ENCODE measurements at regions not wholly inside any gene's neighbourhood (a gene's known extent, or its start where the extent isn't known, plus 50 kb on each side); places are given as distances from the start of the nearest gene placed in this dataset.

- Histone ChIP-seq H3K36me3 (ENCODE audit: insufficient read depth, low read length) (no peaks in the 10 kb centered on the region), H3K4me3 (ENCODE audit: low read length) (no peak overlapping the region), H3K9me3 (replicated peaks; ENCODE audit: low read length) (peaks cover 4% of the 10 kb centered on the region), H3K4me2 (ENCODE audit: low read length) (no peak overlapping the region), H3K4me1 (ENCODE audit: control insufficient read depth, insufficient read depth, low read length) (no peaks in the 10 kb centered on the region), H3K9ac (ENCODE audit: low read depth, low read length) (no peak overlapping the region), H3K27me3 (ENCODE audit: control insufficient read depth, insufficient read depth, low read length) (no peaks in the 10 kb centered on the region)
These were observed 770.2 kb downstream of the BCL11B start for GRCh38 chr14:98501836-98502235.

DNA sequence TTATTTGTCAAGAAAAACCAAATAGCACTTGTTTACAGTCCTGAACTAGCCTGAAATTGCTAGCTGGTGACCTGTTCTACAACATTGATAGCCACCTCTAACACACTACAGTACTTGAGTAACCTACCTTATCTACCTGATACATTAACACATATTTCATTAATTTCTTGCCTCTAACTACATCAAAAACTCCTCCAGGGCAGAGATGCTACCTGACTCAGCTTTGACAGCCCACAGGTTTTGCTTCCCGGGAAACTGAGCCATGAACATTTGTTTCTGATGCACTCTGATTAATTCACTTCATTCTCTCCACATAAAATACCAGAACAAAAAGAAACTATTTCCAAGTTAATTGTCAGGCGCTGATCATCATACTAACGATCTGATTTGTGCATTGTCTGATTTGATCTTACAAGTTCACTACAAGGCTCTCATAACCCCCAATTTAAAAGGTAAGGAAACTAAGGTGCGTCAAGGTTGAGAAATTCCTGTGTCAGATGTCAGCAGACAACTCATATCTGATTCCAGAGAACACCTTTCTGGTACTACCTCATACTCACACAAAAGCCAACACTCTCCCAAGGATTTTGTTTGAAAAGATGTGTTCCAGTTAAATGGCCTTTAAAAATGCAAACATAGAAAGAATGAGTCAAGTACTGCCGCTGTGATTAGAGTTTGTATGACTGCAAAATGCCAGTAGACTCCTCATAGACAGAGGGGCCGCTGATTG, 768.7 kb downstream of the BCL11B start:
- no peaks in the 10 kb centered on the region for H3K27me3 ChIP-seq (ENCODE audit: control insufficient read depth, insufficient read depth, low read length)
- H3K36me3 ChIP-seq (ENCODE audit: insufficient read depth, low read length), result no peaks in the 10 kb centered on the region
- no peak overlapping the region for H3K9ac ChIP-seq (ENCODE audit: low read depth, low read length)
- no peak overlapping the region for H3K4me3 ChIP-seq (ENCODE audit: low read length)
- H3K4me1 ChIP-seq (ENCODE audit: control insufficient read depth, insufficient read depth, low read length), result no peaks in the 10 kb centered on the region
- H3K9me3 ChIP-seq (replicated peaks; ENCODE audit: low read length), result peaks cover 3% of the 10 kb centered on the region
- no peak overlapping the region for H3K4me2 ChIP-seq (ENCODE audit: low read length)

DNA sequence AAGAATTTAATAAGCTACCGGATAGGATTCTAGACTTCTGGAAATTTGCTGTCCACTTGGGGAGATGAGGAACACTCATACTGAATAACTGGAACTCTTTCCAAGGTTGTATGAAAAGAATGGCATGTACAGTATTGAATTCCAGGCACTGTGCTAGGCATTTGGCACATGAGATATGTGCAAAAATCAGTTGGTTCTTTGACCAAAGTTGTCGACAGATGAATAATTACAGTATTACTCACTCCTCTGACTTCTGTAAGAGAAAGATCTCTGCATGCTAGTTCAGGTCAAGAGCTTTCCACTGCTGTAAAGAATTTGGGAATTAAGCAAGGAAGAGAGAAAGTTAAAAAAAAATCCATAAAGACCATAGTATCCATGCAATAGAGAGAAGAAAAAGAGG, 764.7 kb downstream of the BCL11B start:
- Histone ChIP-seq H3K27me3 (ENCODE audit: control insufficient read depth, insufficient read depth, low read length) (no peaks in the 10 kb centered on the region), H3K36me3 (ENCODE audit: insufficient read depth, low read length) (no peaks in the 10 kb centered on the region), H3K9me3 (replicated peaks; ENCODE audit: low read length) (peaks cover 7% of the 10 kb centered on the region), H3K9ac (ENCODE audit: low read depth, low read length) (no peak overlapping the region), H3K4me2 (ENCODE audit: low read length) (no peak overlapping the region), H3K4me1 (ENCODE audit: control insufficient read depth, insufficient read depth, low read length) (no peaks in the 10 kb centered on the region), H3K4me3 (ENCODE audit: low read length) (no peak overlapping the region)

DNA sequence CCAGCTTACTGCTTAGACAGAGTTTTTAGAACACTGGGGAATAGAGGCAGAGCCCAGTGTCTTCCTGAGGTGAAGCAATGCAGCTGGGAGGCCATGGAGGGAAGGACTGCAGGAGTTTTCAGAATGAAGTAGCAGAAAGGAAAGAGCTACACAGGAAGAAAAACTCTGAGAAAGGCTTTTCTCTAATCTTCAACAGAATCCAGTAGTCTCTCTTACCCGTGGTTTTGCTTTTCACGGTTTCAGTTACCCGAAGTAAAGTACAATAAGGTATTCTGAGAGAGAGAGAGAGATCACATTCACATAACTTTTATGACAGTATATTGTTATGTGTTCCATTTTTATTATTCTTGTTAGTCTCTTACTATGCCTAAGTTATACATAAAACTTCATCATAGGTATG, 761.6 kb downstream of the BCL11B start:
- H3K4me3 ChIP-seq (ENCODE audit: low read length), result no peak overlapping the region
- H3K27me3 ChIP-seq (ENCODE audit: control insufficient read depth, insufficient read depth, low read length), result no peaks in the 10 kb centered on the region
- no peaks in the 10 kb centered on the region for H3K36me3 ChIP-seq (ENCODE audit: insufficient read depth, low read length)
- H3K9me3 ChIP-seq (replicated peaks; ENCODE audit: low read length), result peaks cover 12% of the 10 kb centered on the region
- H3K4me2 ChIP-seq (ENCODE audit: low read length), result no peak overlapping the region
- no peak overlapping the region for H3K9ac ChIP-seq (ENCODE audit: low read depth, low read length)
- no peaks in the 10 kb centered on the region for H3K4me1 ChIP-seq (ENCODE audit: control insufficient read depth, insufficient read depth, low read length)

DNA sequence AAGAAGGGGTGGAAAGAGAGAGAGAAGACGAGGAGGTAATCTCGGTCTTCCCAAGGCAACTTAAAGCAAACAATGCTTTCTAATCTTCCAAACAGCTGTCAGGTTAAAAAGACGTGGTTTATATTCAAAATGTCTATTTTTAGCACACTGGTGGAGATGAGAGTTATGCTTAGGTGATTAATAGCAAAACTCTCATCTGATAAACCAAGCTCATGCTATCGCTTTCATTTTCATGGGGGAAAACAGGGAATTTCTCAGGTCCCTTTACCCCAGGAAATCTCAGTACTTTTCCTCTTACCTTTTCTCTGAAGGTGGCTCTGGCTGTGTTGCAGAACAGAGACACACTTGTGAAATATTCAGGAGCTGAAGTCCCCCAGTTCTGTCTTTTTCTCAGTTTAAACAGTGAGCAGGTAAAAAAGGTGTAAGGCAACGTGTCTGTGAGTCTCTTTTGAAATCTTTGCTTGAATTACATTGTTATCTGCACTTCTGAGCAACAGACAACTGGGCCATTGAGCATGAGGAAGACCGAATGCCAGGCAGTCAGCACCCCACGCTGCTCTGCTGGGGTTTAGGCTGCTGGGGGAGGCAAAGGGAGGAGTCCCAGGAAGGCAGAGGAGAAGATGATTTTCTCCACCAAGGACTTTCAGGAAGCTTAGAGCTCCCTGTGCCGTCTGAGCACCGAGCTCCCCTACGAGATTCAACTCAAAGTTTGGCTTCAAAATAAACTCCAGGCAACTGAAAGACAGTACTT, 759.3 kb downstream of the BCL11B start:
- H3K4me2 ChIP-seq (ENCODE audit: low read length), result no peak overlapping the region
- H3K4me1 ChIP-seq (ENCODE audit: control insufficient read depth, insufficient read depth, low read length), result no peaks in the 10 kb centered on the region
- peaks cover 16% of the 10 kb centered on the region for H3K9me3 ChIP-seq (replicated peaks; ENCODE audit: low read length)
- no peak overlapping the region for H3K9ac ChIP-seq (ENCODE audit: low read depth, low read length)
- no peaks in the 10 kb centered on the region for H3K27me3 ChIP-seq (ENCODE audit: control insufficient read depth, insufficient read depth, low read length)
- H3K36me3 ChIP-seq (ENCODE audit: insufficient read depth, low read length), result no peaks in the 10 kb centered on the region
- H3K4me3 ChIP-seq (ENCODE audit: low read length), result no peak overlapping the region

DNA sequence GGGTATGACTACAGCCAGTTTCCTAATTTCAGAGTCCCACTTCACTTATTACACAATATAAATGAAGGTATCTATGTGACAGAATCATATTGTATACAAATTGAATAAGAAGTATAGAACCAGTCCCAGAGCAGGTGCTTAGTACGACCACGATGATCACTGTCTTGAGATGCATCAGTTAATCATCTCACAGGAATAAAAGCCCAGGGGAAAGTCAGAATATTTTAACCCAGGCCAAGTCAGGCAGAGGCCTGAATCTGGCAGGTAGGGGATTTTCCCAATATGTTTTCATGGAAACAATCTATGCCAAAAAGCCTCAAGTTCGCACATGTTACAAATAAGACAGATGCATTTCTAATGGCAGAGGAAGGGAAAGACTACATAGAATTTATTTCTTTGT, 758.4 kb downstream of the BCL11B start:
- no peak overlapping the region for H3K4me2 ChIP-seq (ENCODE audit: low read length)
- no peaks in the 10 kb centered on the region for H3K4me1 ChIP-seq (ENCODE audit: control insufficient read depth, insufficient read depth, low read length)
- H3K27me3 ChIP-seq (ENCODE audit: control insufficient read depth, insufficient read depth, low read length), result no peaks in the 10 kb centered on the region
- H3K9me3 ChIP-seq (replicated peaks; ENCODE audit: low read length), result peaks cover 20% of the 10 kb centered on the region
- no peak overlapping the region for H3K9ac ChIP-seq (ENCODE audit: low read depth, low read length)
- no peaks in the 10 kb centered on the region for H3K36me3 ChIP-seq (ENCODE audit: insufficient read depth, low read length)
- H3K4me3 ChIP-seq (ENCODE audit: low read length), result no peak overlapping the region

- Histone ChIP-seq H3K4me2 (ENCODE audit: low read length) (no peak overlapping the region), H3K4me3 (ENCODE audit: low read length) (no peak overlapping the region), H3K9me3 (replicated peaks; ENCODE audit: low read length) (peaks cover 20% of the 10 kb centered on the region), H3K27me3 (ENCODE audit: control insufficient read depth, insufficient read depth, low read length) (no peaks in the 10 kb centered on the region), H3K36me3 (ENCODE audit: insufficient read depth, low read length) (no peaks in the 10 kb centered on the region), H3K9ac (ENCODE audit: low read depth, low read length) (no peak overlapping the region), H3K4me1 (ENCODE audit: control insufficient read depth, insufficient read depth, low read length) (no peaks in the 10 kb centered on the region)
These were observed 758.0 kb downstream of the BCL11B start for GRCh38 chr14:98514016-98514415.

DNA sequence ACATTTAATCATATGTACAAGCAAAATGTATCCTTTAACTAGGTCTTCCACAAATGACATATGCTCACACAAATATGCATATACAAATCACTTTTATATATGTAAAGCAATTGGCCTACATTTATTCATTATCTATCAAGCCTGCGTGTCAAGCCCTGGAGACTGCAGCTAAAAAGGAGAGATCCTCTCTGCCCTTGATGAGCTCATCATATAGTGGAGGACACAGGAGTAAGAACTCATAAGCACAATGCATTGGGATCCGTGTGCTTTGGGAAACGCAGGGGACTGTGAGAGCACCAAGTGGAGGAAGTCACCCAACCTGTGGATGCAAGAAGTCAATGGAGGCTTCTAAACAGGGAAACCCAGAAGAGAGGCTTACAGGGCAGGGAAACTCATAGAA, 735.7 kb downstream of the BCL11B start:
- Histone ChIP-seq H3K4me1 (ENCODE audit: control insufficient read depth, insufficient read depth, low read length) (no peaks in the 10 kb centered on the region), H3K9ac (ENCODE audit: low read depth, low read length) (no peak overlapping the region), H3K9me3 (replicated peaks; ENCODE audit: low read length) (peaks cover 5% of the 10 kb centered on the region), H3K27me3 (ENCODE audit: control insufficient read depth, insufficient read depth, low read length) (no peaks in the 10 kb centered on the region), H3K4me2 (ENCODE audit: low read length) (no peak overlapping the region), H3K4me3 (ENCODE audit: low read length) (no peak overlapping the region), H3K36me3 (ENCODE audit: insufficient read depth, low read length) (no peaks in the 10 kb centered on the region)

GRCh38 chr14:98542316-98542715, 729.7 kb downstream of the BCL11B start:
- no peak overlapping the region for H3K4me3 ChIP-seq (ENCODE audit: low read length)
- H3K4me1 ChIP-seq (ENCODE audit: control insufficient read depth, insufficient read depth, low read length), result no peaks in the 10 kb centered on the region
- peaks cover 6% of the 10 kb centered on the region for H3K9me3 ChIP-seq (replicated peaks; ENCODE audit: low read length)
- H3K4me2 ChIP-seq (ENCODE audit: low read length), result no peak overlapping the region
- H3K27me3 ChIP-seq (ENCODE audit: control insufficient read depth, insufficient read depth, low read length), result no peaks in the 10 kb centered on the region
- no peaks in the 10 kb centered on the region for H3K36me3 ChIP-seq (ENCODE audit: insufficient read depth, low read length)
- no peak overlapping the region for H3K9ac ChIP-seq (ENCODE audit: low read depth, low read length)

GRCh38 chr14:98543074-98543473, 728.9 kb downstream of the BCL11B start:
- Histone ChIP-seq H3K9me3 (replicated peaks; ENCODE audit: low read length) (peaks cover 5% of the 10 kb centered on the region), H3K36me3 (ENCODE audit: insufficient read depth, low read length) (no peaks in the 10 kb centered on the region), H3K27me3 (ENCODE audit: control insufficient read depth, insufficient read depth, low read length) (no peaks in the 10 kb centered on the region), H3K4me1 (ENCODE audit: control insufficient read depth, insufficient read depth, low read length) (no peaks in the 10 kb centered on the region), H3K4me2 (ENCODE audit: low read length) (no peak overlapping the region), H3K4me3 (ENCODE audit: low read length) (no peak overlapping the region), H3K9ac (ENCODE audit: low read depth, low read length) (no peak overlapping the region)

- Histone ChIP-seq H3K36me3 (ENCODE audit: insufficient read depth, low read length) (no peaks in the 10 kb centered on the region), H3K9me3 (replicated peaks; ENCODE audit: low read length) (peaks cover 5% of the 10 kb centered on the region), H3K9ac (ENCODE audit: low read depth, low read length) (no peak overlapping the region), H3K4me3 (ENCODE audit: low read length) (no peak overlapping the region), H3K27me3 (ENCODE audit: control insufficient read depth, insufficient read depth, low read length) (no peaks in the 10 kb centered on the region), H3K4me2 (ENCODE audit: low read length) (no peak overlapping the region), H3K4me1 (ENCODE audit: control insufficient read depth, insufficient read depth, low read length) (no peaks in the 10 kb centered on the region)
These were observed 727.8 kb downstream of the BCL11B start for GRCh38 chr14:98544174-98544573.

GRCh38 chr14:98545181-98545580, 726.8 kb downstream of the BCL11B start:
- peaks cover 5% of the 10 kb centered on the region for H3K9me3 ChIP-seq (replicated peaks; ENCODE audit: low read length)

More at GRCh38 chr14:98545181-98545580, 726.8 kb downstream of the BCL11B start:
- H3K4me2 ChIP-seq (ENCODE audit: low read length), result no peak overlapping the region
- no peak overlapping the region for H3K9ac ChIP-seq (ENCODE audit: low read depth, low read length)
- H3K4me3 ChIP-seq (ENCODE audit: low read length), result no peak overlapping the region
- H3K36me3 ChIP-seq (ENCODE audit: insufficient read depth, low read length), result no peaks in the 10 kb centered on the region
- H3K4me1 ChIP-seq (ENCODE audit: control insufficient read depth, insufficient read depth, low read length), result no peaks in the 10 kb centered on the region
- no peaks in the 10 kb centered on the region for H3K27me3 ChIP-seq (ENCODE audit: control insufficient read depth, insufficient read depth, low read length)

Data from skeletal muscle satellite cell (primary cell).